Glomerular endothelial cell (primary cell): ENCODE measurements at regions not wholly inside any gene's neighbourhood (a gene's known extent, or its start where the extent isn't known, plus 50 kb on each side); places are given as distances from the start of the nearest gene placed in this dataset.

Experiments
- DNase-seq: peaks from one replicate; pipeline ENCODE4 v3.0.0-alpha.2; 2011; ENCODE audit warnings: low read depth, low spot score; ENCODE audit errors: extremely low read depth

- DNase-seq, result no peak
These were observed 216.8 kb upstream of the GPR26 start for GRCh38 chr10:123449234-123449962.

GRCh38 chr10:123450956-123451605 is 215.1 kb upstream of the GPR26 start:
- DNase-seq, result no peak

GRCh38 chr10:123451618-123452245 is 214.4 kb upstream of the GPR26 start:
- no peak for DNase-seq

- DNase-seq, result no peak
These were observed 211.2 kb upstream of the GPR26 start for GRCh38 chr10:123454987-123455386.

- no peak for DNase-seq
These were observed 210.3 kb upstream of the GPR26 start for GRCh38 chr10:123455861-123456260.

GRCh38 chr10:123458933-123459332 is 207.2 kb upstream of the GPR26 start:
- no peak for DNase-seq

GRCh38 chr10:123459371-123460091 is 206.6 kb upstream of the GPR26 start:
- DNase-seq, result no peak

GRCh38 chr10:123462246-123462645 is 203.9 kb upstream of the GPR26 start:
- DNase-seq, result no peak

GRCh38 chr10:123462756-123463155 is 203.4 kb upstream of the GPR26 start:
- DNase-seq, result no peak

- DNase-seq, result no peak
These were observed 203.0 kb upstream of the GPR26 start for GRCh38 chr10:123463181-123463580.

GRCh38 chr10:123463698-123464097 is 202.5 kb upstream of the GPR26 start:
- DNase-seq, result no peak

- DNase-seq, result no peak
These were observed 201.5 kb upstream of the GPR26 start for GRCh38 chr10:123464430-123465323.

- no peak for DNase-seq
These were observed 195.7 kb upstream of the GPR26 start for GRCh38 chr10:123470336-123470921.

- DNase-seq, result no peak
These were observed 194.3 kb upstream of the GPR26 start for GRCh38 chr10:123471811-123472210.

- DNase-seq, result no peak
These were observed 193.5 kb upstream of the GPR26 start for GRCh38 chr10:123472606-123473005.

GRCh38 chr10:123474700-123475099 is 191.5 kb upstream of the GPR26 start:
- DNase-seq, result no peak

GRCh38 chr10:123475466-123475865 is 190.7 kb upstream of the GPR26 start:
- no peak for DNase-seq

GRCh38 chr10:123478116-123478515 is 188.0 kb upstream of the GPR26 start:
- DNase-seq, result no peak

GRCh38 chr10:123479640-123480039 is 186.5 kb upstream of the GPR26 start:
- no peak for DNase-seq

GRCh38 chr10:123480344-123480743 is 185.8 kb upstream of the GPR26 start:
- no peak for DNase-seq
